H9 (cell line): ENCODE measurements at regions not wholly inside any gene's neighbourhood (a gene's known extent, or its start where the extent isn't known, plus 50 kb on each side); places are given as distances from the start of the nearest gene placed in this dataset.
A peak's percentile ranks its signal among the peaks of the same experiment; 100 is the strongest.

Source experiments
- DNase-seq: peaks from one replicate; pipeline ENCODE4 v3.0.0-alpha.2; 2017
- H2AFZ ChIP-seq: one replicate; pipeline ENCODE4 v1.6.1; 2013; ENCODE audit warnings: mild to moderate bottlenecking, low read length, control low read depth, moderate library complexity
- H2AK5ac ChIP-seq: 2 replicates; pipeline ENCODE4 v1.6.1; 2013; ENCODE audit warnings: low read length, control low read depth, mixed read lengths; ENCODE audit not compliant: insufficient read length
- H2BK120ac ChIP-seq: one replicate; pipeline ENCODE4 v1.6.1; 2013; ENCODE audit warnings: low read depth, mild to moderate bottlenecking, low read length, control low read depth, inconsistent platforms; ENCODE audit not compliant: poor library complexity, severe bottlenecking
- H2BK12ac ChIP-seq: 2 replicates; pipeline ENCODE4 v1.6.1; 2013; ENCODE audit warnings: low read length, control low read depth, mixed read lengths, low read depth; ENCODE audit not compliant: insufficient read length
- H2BK15ac ChIP-seq: 2 replicates; pipeline ENCODE4 v1.6.1; 2013; ENCODE audit warnings: low read depth, low read length, control low read depth
- H2BK20ac ChIP-seq: one replicate; pipeline ENCODE4 v1.6.1; 2013; ENCODE audit warnings: low read depth, mild to moderate bottlenecking, low read length, control low read depth, inconsistent platforms; ENCODE audit not compliant: poor library complexity, severe bottlenecking
- H2BK5ac ChIP-seq: 2 replicates; pipeline ENCODE4 v1.6.1; 2013; ENCODE audit warnings: low read length, control low read depth, mixed read lengths; ENCODE audit not compliant: insufficient read length
- H3K14ac ChIP-seq: 2 replicates; pipeline ENCODE4 v1.6.1; 2013; ENCODE audit warnings: low read length, control low read depth; ENCODE audit not compliant: insufficient read depth
- H3K18ac ChIP-seq: 2 replicates; pipeline ENCODE4 v1.6.1; 2013; ENCODE audit warnings: low read depth, mild to moderate bottlenecking, mixed read lengths, low read length, control low read depth; ENCODE audit not compliant: insufficient read length
- H3K23ac ChIP-seq: 2 replicates; pipeline ENCODE4 v1.6.1; 2013; ENCODE audit warnings: low read length, control low read depth, mixed read lengths, low read depth; ENCODE audit not compliant: insufficient read length
- H3K23me2 ChIP-seq: 2 replicates; pipeline ENCODE4 v1.6.1; 2013; ENCODE audit warnings: low read depth, mild to moderate bottlenecking, mixed read lengths, low read length, control low read depth; ENCODE audit not compliant: insufficient read length, poor library complexity, severe bottlenecking
- H3K27ac ChIP-seq: 2 replicates; pipeline ENCODE4 v1.5.1; 2013; ENCODE audit warnings: low read length, control low read depth, mixed read lengths, low read depth; ENCODE audit not compliant: insufficient read length
- H3K27me3 ChIP-seq: 2 replicates; pipeline ENCODE4 v1.6.1; 2013; ENCODE audit warnings: low read length, control low read depth, inconsistent platforms; ENCODE audit not compliant: insufficient read depth
- H3K4ac ChIP-seq: 2 replicates; pipeline ENCODE4 v1.6.1; 2013; ENCODE audit warnings: low read depth, mild to moderate bottlenecking, control low read depth, inconsistent platforms, low read length, moderate library complexity
- H3K4me1 ChIP-seq: 2 replicates; pipeline ENCODE4 v1.6.1; 2013; ENCODE audit warnings: low read length, control low read depth, inconsistent platforms; ENCODE audit not compliant: insufficient read depth
- H3K4me2 ChIP-seq: 2 replicates; pipeline ENCODE4 v1.6.1; 2013; ENCODE audit warnings: low read length, control low read depth, mixed read lengths; ENCODE audit not compliant: insufficient read length, insufficient read depth
- H3K56ac ChIP-seq: 2 replicates; pipeline ENCODE4 v1.6.1; 2013; ENCODE audit warnings: low read depth, mild to moderate bottlenecking, mixed read lengths, low read length, control low read depth; ENCODE audit not compliant: insufficient read length
- H3K79me1 ChIP-seq: 2 replicates; pipeline ENCODE4 v1.6.1; 2013; ENCODE audit warnings: low read depth, mild to moderate bottlenecking, moderate library complexity, low read length, control low read depth, inconsistent platforms; ENCODE audit not compliant: insufficient read depth, poor library complexity, severe bottlenecking
- H3K79me2 ChIP-seq: 2 replicates; pipeline ENCODE4 v1.6.1; 2013; ENCODE audit warnings: low read length, control low read depth, inconsistent platforms; ENCODE audit not compliant: insufficient read depth
- H3K9ac ChIP-seq: 2 replicates; pipeline ENCODE4 v1.6.1; 2013; ENCODE audit warnings: low read length, control low read depth, mixed read lengths; ENCODE audit not compliant: insufficient read length; ENCODE audit errors: extremely low read depth
- H3K9me3 ChIP-seq: one replicate; pipeline ENCODE4 v1.6.1; 2013; ENCODE audit warnings: low read depth, low read length, inconsistent platforms; ENCODE audit not compliant: control insufficient read depth
- H3T11ph ChIP-seq: one replicate; pipeline ENCODE4 v1.6.1; 2013; ENCODE audit warnings: mild to moderate bottlenecking, low read length, control low read depth, inconsistent platforms
- H4K20me1 ChIP-seq: one replicate; pipeline ENCODE4 v1.6.1; 2013; ENCODE audit not compliant: control insufficient read depth, insufficient read length, insufficient read depth
- H4K5ac ChIP-seq: 2 replicates; pipeline ENCODE4 v1.6.1; 2013; ENCODE audit warnings: low read depth, mild to moderate bottlenecking, mixed read lengths, low read length, control low read depth; ENCODE audit not compliant: insufficient read length
- H4K8ac ChIP-seq: replicated peaks from 2 replicates; pipeline ENCODE4 v1.6.1; 2013; ENCODE audit warnings: low read length, control low read depth, mixed read lengths, low read depth; ENCODE audit not compliant: insufficient read length
- H4K91ac ChIP-seq: 2 replicates; pipeline ENCODE4 v1.6.1; 2013; ENCODE audit warnings: low read depth, mild to moderate bottlenecking, moderate library complexity, mixed read lengths, low read length, control low read depth; ENCODE audit not compliant: insufficient read length
- H3K27ac Mint-ChIP-seq, 3 experiments: 2 replicates in 2 of 3; 3 replicates in 1 of 3; pipeline ENCODE4 v1.8.0; 2020 to 2021; ENCODE audit warnings: mixed read lengths in 3 of 3, mild to moderate bottlenecking in 1 of 3, moderate library complexity in 1 of 3
- H3K27me3 Mint-ChIP-seq: 2 replicates; pipeline ENCODE4 v1.8.0; 2021; ENCODE audit warnings: low read depth, mild to moderate bottlenecking, moderate library complexity, mixed read lengths
- H3K36me3 Mint-ChIP-seq, 3 experiments: 2 replicates in 2 of 3; 3 replicates in 1 of 3; pipeline ENCODE4 v1.8.0; 2020 to 2021; ENCODE audit warnings: low read depth in 3 of 3, mixed read lengths in 3 of 3; ENCODE audit not compliant: insufficient read depth in 1 of 3
- H3K4me1 Mint-ChIP-seq, 2 experiments: 2 replicates each; pipeline ENCODE4 v1.8.0; 2020; ENCODE audit warnings: mixed read lengths in 2 of 2
- H3K4me3 Mint-ChIP-seq, 2 experiments: 2 replicates in 1 of 2; 3 replicates in 1 of 2; pipeline ENCODE4 v1.8.0; 2020 to 2021; ENCODE audit warnings: mild to moderate bottlenecking in 2 of 2, mixed read lengths in 2 of 2, moderate library complexity in 1 of 2
- H3K9me3 Mint-ChIP-seq, 2 experiments: 2 replicates in 1 of 2; 3 replicates in 1 of 2; pipeline ENCODE4 v1.8.0; 2020; ENCODE audit warnings: mild to moderate bottlenecking in 2 of 2, mixed read lengths in 2 of 2, moderate library complexity in 1 of 2
- CTCF ChIP-seq: fragments of 200-600 bp; sonication (generic); conservative IDR thresholded peaks from 3 replicates; pipeline ENCODE4 v1.8.0; 2021; ENCODE audit warnings: antibody characterized with exemption, mild to moderate bottlenecking
- WGBS: extraction: QIAGEN DNeasy Blood & Tissue Kit; methylation state at CpG from one replicate; pipeline ENCODE4 v1.1.7; 2013; ENCODE audit warnings: missing lambda C conversion rate, low lambda C conversion rate, mixed read lengths; ENCODE audit not compliant: insufficient read length; ENCODE audit errors: extremely low coverage; 5-methylcytosine and 5-hydroxymethylcytosine counted together

- no peaks in the 10 kb centered on the region for H3K23me2 ChIP-seq
- no peaks in the 10 kb centered on the region for H3K36me3 Mint-ChIP-seq
- H3K9me3 Mint-ChIP-seq = no peaks in the 10 kb centered on the region
- H3K56ac ChIP-seq = no peak overlapping the region
- H2BK12ac ChIP-seq = no peak overlapping the region
- H2AFZ ChIP-seq = no peak overlapping the region
- H3K4ac ChIP-seq = no peak overlapping the region
- H4K20me1 ChIP-seq = no peaks in the 10 kb centered on the region
- H3K27me3 ChIP-seq = no peaks in the 10 kb centered on the region
- no peaks in the 10 kb centered on the region for H3K79me1 ChIP-seq
- no peak overlapping the region for H3K4me2 ChIP-seq
- no peak overlapping the region for H3K14ac ChIP-seq
- H3K4me1 Mint-ChIP-seq = peaks cover 5 to 6% of the 10 kb centered on the region in 2 experiments
- H3K23ac ChIP-seq = no peak overlapping the region
- H3K9me3 ChIP-seq = no peaks in the 10 kb centered on the region
- DNase-seq = no peak
- no peak overlapping the region for H2BK20ac ChIP-seq
- WGBS = no CpG with 5 or more reads among the region's 2 CpGs
- H2BK120ac ChIP-seq = no peak overlapping the region
- no peaks in the 10 kb centered on the region for H3K79me2 ChIP-seq
- H3K27me3 Mint-ChIP-seq = no peaks in the 10 kb centered on the region
- no peak overlapping the region; a peak in 1 of 7 replicates for H3K27ac Mint-ChIP-seq
- no peak overlapping the region for H3K4me3 Mint-ChIP-seq
- H3T11ph ChIP-seq = no peak overlapping the region
- no peak overlapping the region for H2BK5ac ChIP-seq
- no peak overlapping the region for H3K18ac ChIP-seq
- no peak overlapping the region for H3K27ac ChIP-seq
- no peak overlapping the region for H4K91ac ChIP-seq
- no peak overlapping the region for H4K5ac ChIP-seq
- H2BK15ac ChIP-seq = no peak overlapping the region
- H3K9ac ChIP-seq = no peak overlapping the region
- no peaks in the 10 kb centered on the region for H3K4me1 ChIP-seq
- H4K8ac ChIP-seq = no peak overlapping the region
- peak; percentile 32; the same call in 2 of the 3 replicates for TF ChIP-seq CTCF
- H2AK5ac ChIP-seq = no peak overlapping the region
These were observed 567.0 kb upstream of the CDH18 start for GRCh38 chr5:20555034-20555433.
